B cell (primary cell): ENCODE measurements at regions not wholly inside any gene's neighbourhood (a gene's known extent, or its start where the extent isn't known, plus 50 kb on each side); places are given as distances from the start of the nearest gene placed in this dataset.

Source experiments
- CTCF ChIP-seq: fragments of 200-600 bp; IDR thresholded peaks from one replicate; pipeline ENCODE4 v1.8.0; 2022; ENCODE audit warnings: antibody characterized with exemption, mild to moderate bottlenecking
- EZH2 ChIP-seq: IDR thresholded peaks from 2 replicates; pipeline ENCODE4 v1.6.1; 2012; ENCODE audit warnings: borderline replicate concordance, low read depth, mild to moderate bottlenecking, moderate library complexity, low read length; ENCODE audit not compliant: insufficient read depth, poor library complexity, severe bottlenecking

DNA sequence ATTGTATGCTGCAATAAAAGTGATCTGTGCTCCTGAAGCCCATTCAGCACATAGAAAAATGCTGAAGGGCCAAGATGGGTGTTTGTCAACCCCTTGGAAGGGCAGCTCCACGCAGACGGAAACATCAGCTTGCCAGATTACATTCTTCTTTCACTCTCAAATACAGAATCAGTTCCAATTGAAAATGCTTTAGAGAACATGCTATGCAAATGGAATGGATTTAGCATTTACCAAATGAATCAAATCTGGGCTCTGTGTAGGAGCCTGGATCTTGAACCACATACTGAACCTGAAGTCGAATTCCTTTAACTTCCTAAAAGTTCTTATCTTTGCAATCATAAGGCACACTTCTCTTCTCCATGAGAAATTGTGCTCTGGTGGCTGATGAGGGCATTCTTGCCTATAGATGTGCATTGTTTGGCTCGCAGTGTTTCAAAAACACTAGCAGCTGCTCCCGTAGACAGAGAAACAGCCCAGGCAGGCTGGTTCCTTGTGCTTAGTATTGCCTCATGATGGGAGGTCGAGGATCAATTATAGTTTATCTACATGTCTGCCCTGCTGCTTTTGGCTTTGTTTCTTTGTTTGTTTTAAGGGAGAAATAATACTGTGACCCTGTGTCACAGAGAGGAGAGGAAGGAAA is 489.8 kb upstream of the FLRT2 start:
- TF ChIP-seq CTCF (no peak), EZH2 (no peak)
